NCI-H460 (cell line): ENCODE measurements at regions not wholly inside any gene's neighbourhood (a gene's known extent, or its start where the extent isn't known, plus 50 kb on each side); places are given as distances from the start of the nearest gene placed in this dataset.
"Not testable (repeated sequence)": the region's sequence is repeated elsewhere in the genome, so short reads cannot be mapped to it uniquely, and the experiment has no call there.

ENCODE experiments used
- DNase-seq: peaks from one replicate; pipeline ENCODE4 v3.0.0-alpha.2; 2016; ENCODE audit warnings: low read depth; ENCODE audit errors: extremely low read depth

GRCh38 chr10:9147475-9147874 lies 1093.0 kb downstream of the GATA3 start:
- DNase-seq: no peak

GRCh38 chr10:9149134-9149533 lies 1094.6 kb downstream of the GATA3 start:
- DNase-seq: no peak

- DNase-seq: not testable (repeated sequence)
Observed at GRCh38 chr10:9153057-9153456, 1098.6 kb downstream of the GATA3 start.

GRCh38 chr10:9157656-9158055 lies 1103.2 kb downstream of the GATA3 start:
- no peak for DNase-seq

GRCh38 chr10:9158675-9159074 lies 1104.2 kb downstream of the GATA3 start:
- no peak for DNase-seq

- no peak for DNase-seq
Observed at GRCh38 chr10:9160275-9160674, 1105.8 kb downstream of the GATA3 start.

- no peak for DNase-seq
Observed at GRCh38 chr10:9163699-9164098, 1109.2 kb downstream of the GATA3 start.

- no peak for DNase-seq
Observed at GRCh38 chr10:9166770-9167169, 1112.3 kb downstream of the GATA3 start.

- no peak for DNase-seq
Observed at GRCh38 chr10:9172276-9172675, 1117.8 kb downstream of the GATA3 start.

- no peak for DNase-seq
Observed at GRCh38 chr10:9175200-9175599, 1120.7 kb downstream of the GATA3 start.

- not testable (repeated sequence) for DNase-seq
Observed at GRCh38 chr10:9183197-9183880, 1128.9 kb downstream of the GATA3 start.

GRCh38 chr10:9188022-9188810 lies 1133.7 kb downstream of the GATA3 start:
- DNase-seq: no peak

- DNase-seq: no peak
Observed at GRCh38 chr10:9189448-9189847, 1135.0 kb downstream of the GATA3 start.

- no peak for DNase-seq
Observed at GRCh38 chr10:9193120-9193519, 1138.6 kb downstream of the GATA3 start.

GRCh38 chr10:9195385-9195784 lies 1140.9 kb downstream of the GATA3 start:
- no peak for DNase-seq

- no peak for DNase-seq
Observed at GRCh38 chr10:9198611-9199010, 1144.1 kb downstream of the GATA3 start.

GRCh38 chr10:9205558-9205957 lies 1151.1 kb downstream of the GATA3 start:
- no peak for DNase-seq

GRCh38 chr10:9209105-9209798 lies 1154.8 kb downstream of the GATA3 start:
- peak; percentile 39 for DNase-seq

GRCh38 chr10:9211228-9211627 lies 1156.7 kb downstream of the GATA3 start:
- peak; percentile 4 for DNase-seq

GRCh38 chr10:9214618-9215017 lies 1160.1 kb downstream of the GATA3 start:
- DNase-seq: no peak

- DNase-seq: no peak
Observed at GRCh38 chr10:9215121-9215520, 1160.6 kb downstream of the GATA3 start.

- no peak for DNase-seq
Observed at GRCh38 chr10:9219860-9220259, 1165.4 kb downstream of the GATA3 start.
